Loucy (cell line): ENCODE measurements at regions not wholly inside any gene's neighbourhood (a gene's known extent, or its start where the extent isn't known, plus 50 kb on each side); places are given as distances from the start of the nearest gene placed in this dataset.

Experiments used
- H2AFZ ChIP-seq: fragments of 200-600 bp; sonication (generic); 2 replicates; pipeline ENCODE4 v1.6.0; 2016; ENCODE audit warnings: antibody characterized with exemption, mild to moderate bottlenecking, low read length, moderate library complexity
- H3F3A ChIP-seq: fragments of 200-600 bp; 2 replicates; pipeline ENCODE4 v1.6.0; 2016; ENCODE audit warnings: antibody characterized with exemption, low read depth, mild to moderate bottlenecking
- H3K27me3 ChIP-seq: fragments of 200-600 bp; sonication (generic); 2 replicates; pipeline ENCODE4 v1.6.1; 2014; ENCODE audit warnings: low read length, mild to moderate bottlenecking; ENCODE audit not compliant: insufficient read depth, poor library complexity, severe bottlenecking
- H3K36me3 ChIP-seq: fragments of 200-600 bp; sonication (generic); 2 replicates; pipeline ENCODE4 v1.6.1; 2016; ENCODE audit warnings: low read length; ENCODE audit not compliant: insufficient read depth
- H3K4me1 ChIP-seq: fragments of 200-600 bp; sonication (generic); 2 replicates; pipeline ENCODE4 v1.5.1; 2014; ENCODE audit warnings: low read length, mild to moderate bottlenecking; ENCODE audit not compliant: insufficient read depth, poor library complexity, severe bottlenecking
- H3K4me2 ChIP-seq: fragments of 200-600 bp; sonication (generic); 2 replicates; pipeline ENCODE4 v1.6.0; 2014; ENCODE audit warnings: antibody characterized with exemption, low read length, low read depth, mild to moderate bottlenecking; ENCODE audit not compliant: poor library complexity, severe bottlenecking
- H3K4me3 ChIP-seq: fragments of 200-600 bp; sonication (generic); 2 replicates; pipeline ENCODE4 v1.5.1; 2014; ENCODE audit warnings: low read length, mild to moderate bottlenecking, mixed read lengths; ENCODE audit not compliant: poor library complexity, severe bottlenecking
- H3K79me2 ChIP-seq: fragments of 200-600 bp; sonication (generic); 2 replicates; pipeline ENCODE4 v1.6.1; 2014; ENCODE audit warnings: low read length; ENCODE audit not compliant: insufficient read depth
- H3K9ac ChIP-seq: fragments of 200-600 bp; sonication (generic); 2 replicates; pipeline ENCODE4 v1.6.0; 2014; ENCODE audit warnings: mild to moderate bottlenecking, low read depth, low read length, moderate library complexity; ENCODE audit not compliant: poor library complexity, severe bottlenecking
- H3K9me2 ChIP-seq: fragments of 200-600 bp; sonication (generic); replicated peaks from 2 replicates; pipeline ENCODE4 v1.6.1; 2016; ENCODE audit warnings: low read depth, low read length, mixed read lengths
- H3K9me3 ChIP-seq: fragments of 200-600 bp; sonication (generic); 2 replicates; pipeline ENCODE4 v1.6.1; 2014; ENCODE audit warnings: mild to moderate bottlenecking, antibody characterized with exemption, low read length, low read depth; ENCODE audit not compliant: insufficient read depth
- H4K20me1 ChIP-seq: fragments of 200-600 bp; sonication (generic); 2 replicates; pipeline ENCODE4 v1.6.0; 2014; ENCODE audit warnings: antibody characterized with exemption, low read length, mild to moderate bottlenecking; ENCODE audit not compliant: insufficient read depth, poor library complexity, severe bottlenecking
- EZH2phosphoT487 ChIP-seq: fragments of 200-600 bp; IDR thresholded peaks from 2 replicates; pipeline ENCODE4 v1.6.1; 2018; ENCODE audit warnings: antibody characterized with exemption, mild to moderate bottlenecking, moderate library complexity, borderline replicate concordance
- TF ChIP-seq, protein P1 (sequence below): fragments of 200-600 bp; sonication (generic); conservative IDR thresholded peaks from 2 replicates; pipeline ENCODE4 v1.5.1; 2014; ENCODE audit warnings: mild to moderate bottlenecking, antibody characterized with exemption, low read length

- Histone ChIP-seq H3K36me3 (no peaks in the 10 kb centered on the region), H4K20me1 (no peaks in the 10 kb centered on the region), H3K4me2 (no peak overlapping the region), H3K9me2 (no peaks in the 10 kb centered on the region), H3K4me3 (no peak overlapping the region), H2AFZ (no peak overlapping the region), H3K9me3 (no peaks in the 10 kb centered on the region), H3K4me1 (no peaks in the 10 kb centered on the region), H3K9ac (no peak overlapping the region), H3F3A (no peaks in the 10 kb centered on the region), H3K79me2 (no peaks in the 10 kb centered on the region), H3K27me3 (no peaks in the 10 kb centered on the region)
- TF ChIP-seq, protein P1, sequence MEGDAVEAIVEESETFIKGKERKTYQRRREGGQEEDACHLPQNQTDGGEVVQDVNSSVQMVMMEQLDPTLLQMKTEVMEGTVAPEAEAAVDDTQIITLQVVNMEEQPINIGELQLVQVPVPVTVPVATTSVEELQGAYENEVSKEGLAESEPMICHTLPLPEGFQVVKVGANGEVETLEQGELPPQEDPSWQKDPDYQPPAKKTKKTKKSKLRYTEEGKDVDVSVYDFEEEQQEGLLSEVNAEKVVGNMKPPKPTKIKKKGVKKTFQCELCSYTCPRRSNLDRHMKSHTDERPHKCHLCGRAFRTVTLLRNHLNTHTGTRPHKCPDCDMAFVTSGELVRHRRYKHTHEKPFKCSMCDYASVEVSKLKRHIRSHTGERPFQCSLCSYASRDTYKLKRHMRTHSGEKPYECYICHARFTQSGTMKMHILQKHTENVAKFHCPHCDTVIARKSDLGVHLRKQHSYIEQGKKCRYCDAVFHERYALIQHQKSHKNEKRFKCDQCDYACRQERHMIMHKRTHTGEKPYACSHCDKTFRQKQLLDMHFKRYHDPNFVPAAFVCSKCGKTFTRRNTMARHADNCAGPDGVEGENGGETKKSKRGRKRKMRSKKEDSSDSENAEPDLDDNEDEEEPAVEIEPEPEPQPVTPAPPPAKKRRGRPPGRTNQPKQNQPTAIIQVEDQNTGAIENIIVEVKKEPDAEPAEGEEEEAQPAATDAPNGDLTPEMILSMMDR: no peak
- no peak for TF ChIP-seq EZH2phosphoT487
Measured at GRCh38 chr3:86814321-86814720, 176.6 kb downstream of the VGLL3 start.

DNA sequence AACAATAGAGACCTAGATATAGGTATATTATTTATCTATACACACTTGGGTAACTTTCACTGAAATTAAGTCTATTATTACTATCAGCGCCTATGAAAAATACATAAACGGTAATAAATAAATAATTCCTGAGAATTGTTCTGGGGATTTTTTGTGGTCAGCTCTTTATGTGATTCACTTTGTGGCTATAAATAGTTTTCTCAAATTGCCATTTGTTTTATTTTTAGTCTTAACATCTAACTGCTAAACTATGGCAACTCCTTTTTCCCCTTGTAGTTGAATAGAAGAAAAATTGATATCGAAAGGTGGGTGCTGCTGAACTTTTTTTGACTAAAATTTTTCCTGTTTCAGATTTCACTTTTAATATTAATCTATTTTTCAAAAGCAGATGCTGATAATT, 189.0 kb downstream of the VGLL3 start:
- no peaks in the 10 kb centered on the region for H4K20me1 ChIP-seq
- no peak overlapping the region for H2AFZ ChIP-seq
- no peaks in the 10 kb centered on the region for H3K27me3 ChIP-seq
- no peaks in the 10 kb centered on the region for H3K4me1 ChIP-seq
- no peaks in the 10 kb centered on the region for H3K36me3 ChIP-seq
- H3K4me2 ChIP-seq: no peak overlapping the region
- no peaks in the 10 kb centered on the region for H3K9me3 ChIP-seq
- H3F3A ChIP-seq: no peaks in the 10 kb centered on the region
- no peak overlapping the region for H3K4me3 ChIP-seq
- H3K9me2 ChIP-seq: no peaks in the 10 kb centered on the region
- no peak for TF ChIP-seq EZH2phosphoT487
- TF ChIP-seq, protein P1: no peak
- no peaks in the 10 kb centered on the region for H3K79me2 ChIP-seq
- H3K9ac ChIP-seq: no peak overlapping the region

- H3K9me2 ChIP-seq: no peaks in the 10 kb centered on the region
- no peaks in the 10 kb centered on the region for H3K4me1 ChIP-seq
- H2AFZ ChIP-seq: no peak overlapping the region
- H3K9me3 ChIP-seq: no peaks in the 10 kb centered on the region
- no peaks in the 10 kb centered on the region for H3K79me2 ChIP-seq
- no peak for TF ChIP-seq EZH2phosphoT487
- TF ChIP-seq, protein P1: no peak
- H3K27me3 ChIP-seq: no peaks in the 10 kb centered on the region
- no peaks in the 10 kb centered on the region for H4K20me1 ChIP-seq
- H3K9ac ChIP-seq: no peak overlapping the region
- H3F3A ChIP-seq: no peaks in the 10 kb centered on the region
- no peak overlapping the region for H3K4me2 ChIP-seq
- no peaks in the 10 kb centered on the region for H3K36me3 ChIP-seq
- H3K4me3 ChIP-seq: no peak overlapping the region
Measured at GRCh38 chr3:86801066-86801465, 189.9 kb downstream of the VGLL3 start.
